C1 segment of cervical spinal cord (tissue), 14 donors: ENCODE measurements at regions not wholly inside any gene's neighbourhood (a gene's known extent, or its start where the extent isn't known, plus 50 kb on each side); places are given as distances from the start of the nearest gene placed in this dataset.
A peak's percentile ranks its signal among the peaks of the same experiment; 100 is the strongest.

ENCODE experiments used
- DNase-seq, 14 donors: peaks; one replicate each; lab custom pipeline; 2025; lab: John Stamatoyannopoulos, UW

DNA sequence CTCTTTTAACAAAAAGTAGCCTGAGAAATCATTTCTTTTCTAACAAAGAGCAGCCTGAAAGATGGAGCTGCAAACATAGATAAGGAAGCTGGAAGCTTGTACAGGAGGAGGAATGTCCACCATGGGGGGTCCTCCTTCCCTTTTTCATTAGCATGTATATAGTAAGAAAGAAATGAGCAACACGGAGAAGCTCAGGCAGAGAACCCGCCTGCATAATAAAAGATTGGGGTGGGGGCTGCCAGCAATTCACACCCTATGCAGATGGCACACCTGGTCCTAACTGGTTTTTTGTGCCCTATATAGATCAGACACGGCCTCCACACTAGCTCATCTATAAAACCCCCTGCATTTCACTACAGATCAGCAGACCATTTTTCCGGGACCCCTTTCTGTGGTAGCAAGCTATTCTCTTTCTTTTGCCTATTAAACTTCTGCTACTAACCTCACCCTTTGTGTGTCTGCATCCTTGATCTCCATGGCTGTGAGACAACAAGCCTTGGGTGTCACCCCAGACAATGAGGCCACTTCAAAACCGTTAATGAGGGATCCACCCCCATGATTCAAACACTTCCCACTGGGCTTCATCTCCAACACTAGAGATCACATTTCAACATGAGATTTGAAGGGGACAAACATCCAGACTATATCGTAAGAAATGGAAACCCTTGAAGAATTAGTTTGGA is 167.5 kb upstream of the FREM2 start:
- no peak for DNase-seq

DNA sequence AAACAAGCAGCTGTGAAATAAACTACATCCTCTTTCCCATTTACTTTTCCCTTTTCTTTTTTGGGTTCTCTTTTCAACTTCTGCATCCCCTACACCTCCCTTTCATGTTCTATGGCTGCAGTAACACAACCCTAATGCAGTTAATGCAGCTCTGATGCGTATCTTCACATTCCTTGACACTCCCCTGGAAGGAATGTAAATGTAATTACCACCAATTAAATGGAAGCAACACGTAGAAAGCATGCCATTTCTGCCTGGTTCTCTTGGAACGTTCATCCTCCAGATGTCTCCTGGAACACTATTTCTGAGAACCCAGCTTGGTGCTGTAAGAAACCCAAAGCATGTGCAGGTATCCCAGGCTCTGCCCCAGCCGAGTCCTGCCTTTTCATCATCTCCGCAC is 166.8 kb upstream of the FREM2 start:
- DNase-seq: no peak

DNA sequence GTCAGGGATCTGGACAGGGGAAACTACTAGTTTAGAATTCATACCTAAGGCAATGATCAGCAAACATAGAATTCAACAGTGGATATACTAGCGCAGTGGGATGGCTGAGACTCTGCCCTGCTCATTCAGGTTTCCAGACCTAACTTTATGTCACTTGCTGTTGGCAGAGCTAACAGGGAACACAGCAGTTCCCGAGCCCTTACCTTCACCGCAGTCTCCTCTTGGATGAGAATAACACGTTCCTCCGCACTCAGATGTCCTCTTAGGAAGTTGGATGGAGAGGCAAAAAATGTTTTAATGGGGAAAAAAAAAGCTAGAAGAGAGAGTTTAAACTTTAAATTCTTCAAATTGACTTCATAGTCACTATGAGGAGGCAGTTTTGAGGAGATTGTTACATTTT is 159.7 kb upstream of the FREM2 start:
- no peak for DNase-seq

- DNase-seq: no peak
Measured at GRCh38 chr13:38528986-38529385, 157.9 kb upstream of the FREM2 start.

- DNase-seq: no peak
Measured at GRCh38 chr13:38530492-38530891, 156.4 kb upstream of the FREM2 start.

- no peak for DNase-seq
Measured at GRCh38 chr13:38535261-38535660, 151.6 kb upstream of the FREM2 start.

DNA sequence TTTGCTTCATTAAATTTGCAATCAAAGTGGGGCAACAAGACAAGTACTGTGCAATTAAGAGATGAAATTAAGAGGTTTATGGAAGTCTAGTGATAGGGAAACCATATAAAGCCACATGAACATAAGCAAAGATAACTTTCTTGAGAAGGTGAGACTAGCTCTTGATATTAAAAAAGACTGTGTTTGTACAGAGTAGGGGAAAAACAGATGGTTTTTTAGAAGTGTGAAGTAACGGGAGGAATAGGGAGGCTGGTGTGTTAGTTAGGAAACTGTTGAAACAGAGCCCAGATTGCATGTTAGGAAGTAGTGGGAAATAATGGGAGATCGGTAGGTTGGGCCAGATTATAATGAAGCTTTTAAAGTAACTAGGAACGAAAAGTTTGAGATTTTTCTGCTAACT is 149.8 kb upstream of the FREM2 start:
- no peak for DNase-seq

DNA sequence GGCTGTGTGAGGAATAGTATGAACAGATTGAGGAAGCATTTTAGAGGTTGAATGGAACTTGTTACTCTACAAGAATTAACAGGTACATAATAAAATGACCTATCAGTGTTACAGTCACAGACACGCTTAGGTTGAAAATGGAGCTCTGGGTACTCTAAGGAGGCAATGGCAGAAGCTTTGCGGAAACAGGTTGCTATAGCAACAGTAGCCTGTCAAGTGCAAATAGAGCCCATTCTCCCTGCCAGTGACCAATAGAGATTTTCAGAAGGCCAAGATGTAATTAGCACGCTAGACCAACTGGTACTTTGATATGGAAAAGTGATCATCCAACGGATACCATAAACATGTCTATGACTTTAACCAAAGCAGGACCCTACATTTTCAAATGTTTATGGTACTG is 148.5 kb upstream of the FREM2 start:
- DNase-seq: no peak

GRCh38 chr13:38539632-38540031 is 147.2 kb upstream of the FREM2 start:
- DNase-seq: no peak

- DNase-seq: no peak
Measured at GRCh38 chr13:38542601-38543000, 144.3 kb upstream of the FREM2 start.

DNA sequence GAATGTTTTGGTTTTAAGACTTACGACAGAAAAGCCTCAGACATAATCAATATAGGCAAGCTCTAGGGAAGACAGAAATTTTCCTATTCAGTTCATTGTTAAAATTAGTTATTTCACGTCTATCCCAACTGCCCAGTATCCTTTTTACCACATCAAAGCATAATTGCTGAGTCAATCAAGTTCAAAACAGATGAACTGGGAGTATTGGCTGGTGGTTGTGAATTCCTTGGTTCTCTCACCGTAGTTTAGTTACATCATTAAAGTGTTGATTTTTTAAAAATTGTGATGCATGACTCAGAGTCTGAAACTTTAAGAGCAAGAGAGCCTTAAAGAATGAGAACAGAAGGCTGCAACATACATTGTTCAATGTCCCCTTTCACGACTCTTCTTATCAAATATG is 143.3 kb upstream of the FREM2 start:
- DNase-seq: no peak

DNA sequence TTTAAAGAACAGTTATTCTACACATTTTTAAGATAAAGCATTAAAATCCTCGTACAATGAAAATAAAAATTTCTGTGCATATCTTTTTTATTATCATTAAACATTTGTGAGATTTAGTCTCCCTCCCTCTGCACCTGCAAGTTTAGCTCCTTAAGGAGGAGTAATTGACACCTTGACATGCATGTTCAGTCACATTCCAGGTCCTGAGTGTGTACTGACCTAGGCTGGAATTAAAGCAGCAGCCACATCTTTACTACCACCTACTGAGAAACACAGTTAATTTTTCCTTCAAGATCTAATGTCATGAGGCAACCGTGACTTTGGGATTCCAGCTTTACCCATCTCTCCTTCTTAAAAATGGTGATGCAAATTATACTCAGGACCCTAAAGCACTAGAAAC is 123.1 kb upstream of the FREM2 start:
- no peak for DNase-seq

DNA sequence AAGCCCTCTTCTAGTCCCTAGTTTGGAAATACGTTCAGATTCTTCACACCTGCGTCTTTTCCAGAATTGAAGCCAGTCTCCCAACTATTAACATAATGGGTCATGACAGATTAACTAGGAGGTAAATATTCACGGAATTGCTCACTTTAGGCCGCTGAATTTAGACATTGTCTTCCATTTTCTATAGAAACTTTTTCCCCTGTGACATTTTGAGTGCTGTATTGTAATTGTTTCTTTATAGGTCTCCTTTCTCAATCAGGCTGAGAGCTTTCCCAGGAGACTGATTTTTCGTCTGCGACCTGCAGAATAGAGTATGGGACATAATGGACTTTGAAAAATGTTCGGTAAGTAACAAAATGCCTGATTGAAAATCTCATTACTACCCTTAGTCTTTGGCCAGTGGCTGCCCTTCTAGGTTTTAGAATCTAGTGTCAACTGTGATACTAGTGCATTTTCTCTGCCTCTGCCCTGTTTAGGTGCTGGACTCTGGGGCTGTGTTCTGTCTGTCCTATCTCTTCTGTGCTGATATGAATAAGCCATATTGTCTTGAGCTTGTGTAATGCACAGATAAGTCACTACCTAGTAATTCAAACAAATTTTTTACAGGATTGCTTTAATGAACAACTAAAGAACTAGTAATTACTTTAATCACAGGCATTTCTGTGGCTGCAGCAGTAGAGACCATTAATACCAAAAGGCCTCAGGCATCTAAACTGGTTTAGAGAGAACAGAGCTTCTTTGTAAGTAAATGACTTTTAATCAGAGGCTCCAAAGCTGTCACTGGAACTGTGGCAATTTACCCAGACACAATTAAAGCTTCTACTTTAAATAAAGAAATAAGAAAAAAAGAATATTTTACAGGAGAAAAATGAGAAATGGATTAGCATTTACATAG is 122.4 kb upstream of the FREM2 start:
- no peak for DNase-seq

DNA sequence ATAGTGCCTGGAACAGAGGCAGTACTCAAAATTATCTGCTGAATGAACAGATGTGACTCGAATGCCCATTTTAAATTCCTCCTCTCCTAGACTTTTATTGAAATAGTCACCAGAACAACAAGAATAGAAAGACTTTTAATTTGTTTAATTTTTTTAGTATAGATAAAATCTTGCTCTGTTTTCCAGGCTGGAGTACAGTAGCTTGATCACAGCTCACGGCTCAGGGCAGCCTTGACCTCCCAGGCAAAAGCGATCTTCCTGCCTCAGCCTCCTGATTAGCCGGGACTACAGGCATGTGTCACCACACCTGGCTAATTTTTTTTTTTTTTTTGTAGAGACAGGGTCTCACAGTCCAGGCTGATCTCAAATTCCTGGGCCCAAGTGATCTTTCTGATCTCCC is 120.9 kb upstream of the FREM2 start:
- DNase-seq: no peak

DNA sequence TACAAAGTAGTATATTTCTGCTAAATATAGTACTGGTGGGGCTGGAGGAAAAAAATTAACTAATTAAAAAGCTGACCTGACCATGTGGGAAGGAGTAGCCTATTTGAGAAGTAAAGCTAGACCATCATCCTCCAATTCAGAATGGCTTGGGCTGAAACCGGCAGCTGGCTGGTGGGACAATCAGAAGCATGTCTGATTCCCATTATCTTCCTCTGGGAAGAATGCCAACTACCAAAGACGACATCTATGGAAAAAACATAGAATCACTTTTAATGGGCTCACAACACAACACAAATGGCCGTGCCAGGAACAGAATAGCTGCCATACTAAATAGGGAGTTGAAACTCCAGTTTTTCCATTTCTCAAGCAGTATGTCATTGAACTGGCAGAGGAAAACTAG is 120.4 kb upstream of the FREM2 start:
- DNase-seq: no peak

GRCh38 chr13:38570706-38571105 is 116.2 kb upstream of the FREM2 start:
- no peak for DNase-seq

GRCh38 chr13:38575427-38575826 is 111.5 kb upstream of the FREM2 start:
- DNase-seq: no peak

- DNase-seq: no peak
Measured at GRCh38 chr13:38577048-38577447, 109.8 kb upstream of the FREM2 start.

DNA sequence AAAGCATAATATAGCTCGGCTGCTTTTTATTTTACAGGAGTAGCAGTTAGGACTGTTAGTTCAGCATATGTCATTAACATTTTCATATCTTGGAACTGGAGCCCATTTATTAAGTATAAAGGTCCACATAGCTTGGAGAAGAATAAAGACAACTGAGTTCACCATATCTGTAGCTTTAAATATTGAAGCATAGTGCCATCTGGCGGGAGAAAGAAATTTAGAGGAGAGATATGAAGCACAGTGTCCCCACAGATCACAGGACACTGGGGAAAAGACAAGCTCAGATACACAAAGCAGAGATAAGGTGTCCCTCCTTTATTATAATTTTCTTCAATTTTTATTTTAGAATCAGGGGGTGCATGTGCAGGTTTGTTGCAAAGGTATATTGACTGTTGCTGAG is 104.7 kb upstream of the FREM2 start:
- peak in 1 of 14 donors; percentile 14 for DNase-seq

DNA sequence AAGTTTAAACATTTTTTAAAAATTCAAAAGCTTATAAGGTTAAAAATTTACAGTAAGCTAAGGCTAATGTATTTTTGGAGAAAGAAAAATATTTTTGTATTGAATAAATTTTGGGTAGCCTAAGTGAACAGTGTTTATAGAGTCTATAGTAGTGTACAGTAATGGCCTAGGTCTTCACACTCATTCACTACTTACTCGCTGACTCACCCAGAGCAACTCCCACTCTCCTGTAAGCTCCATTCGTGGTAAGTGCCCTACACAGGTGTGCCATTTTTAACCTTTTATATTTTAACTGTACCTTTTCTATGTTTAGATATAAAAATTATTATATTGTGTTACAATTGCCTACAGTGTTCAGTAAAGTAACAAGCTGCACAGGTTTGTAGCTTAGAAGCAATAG is 96.6 kb upstream of the FREM2 start:
- DNase-seq: no peak

DNA sequence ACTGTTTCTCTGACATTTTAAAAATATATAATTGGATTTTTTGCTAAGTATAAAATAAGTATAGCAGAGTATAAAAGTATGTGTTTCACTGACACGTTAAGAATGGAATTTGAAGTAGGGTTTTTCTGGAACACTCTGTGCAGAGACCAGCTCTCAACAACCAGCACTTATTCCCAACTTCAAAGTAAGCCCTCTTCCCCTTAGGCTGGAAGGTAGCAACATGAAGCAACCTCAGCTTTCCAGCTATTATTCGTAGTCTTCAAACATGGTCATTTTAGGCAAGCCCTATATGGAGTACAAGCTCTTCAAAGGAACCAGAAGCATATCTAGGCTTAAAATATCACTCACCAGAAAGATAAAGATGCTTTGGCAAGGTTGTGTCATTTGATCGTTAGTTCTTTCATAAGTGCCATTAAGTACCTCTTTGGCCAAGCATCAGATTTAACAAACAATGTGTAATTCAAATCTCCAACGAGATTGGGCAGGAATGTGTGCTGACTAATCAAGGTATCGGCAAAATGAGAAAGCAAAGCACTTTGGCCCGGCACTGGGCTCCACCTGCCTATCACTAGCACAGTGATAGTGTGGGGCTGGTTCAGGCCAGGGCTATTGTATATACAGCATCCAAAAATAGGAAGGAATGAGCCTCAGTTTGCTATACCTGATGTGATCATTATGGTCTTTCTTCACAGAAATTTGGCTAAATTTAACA is 95.9 kb upstream of the FREM2 start:
- no peak for DNase-seq

- no peak for DNase-seq
Measured at GRCh38 chr13:38602266-38602665, 84.6 kb upstream of the FREM2 start.
